HL-60 (cell line): ENCODE measurements at regions not wholly inside any gene's neighbourhood (a gene's known extent, or its start where the extent isn't known, plus 50 kb on each side); places are given as distances from the start of the nearest gene placed in this dataset.

Source experiments
- POLR2AphosphoS5 ChIP-seq: IDR thresholded peaks from 2 replicates; pipeline ENCODE4 v1.6.1; 2012; ENCODE audit warnings: low read depth
- SPI1 ChIP-seq: IDR thresholded peaks from 2 replicates; pipeline ENCODE4 v1.6.1; 2012; ENCODE audit warnings: low read depth, mild to moderate bottlenecking, borderline replicate concordance
- TF ChIP-seq, protein P1 (sequence below): IDR thresholded peaks from one replicate; pipeline ENCODE4 v1.5.1; 2011; ENCODE audit warnings: low read length, control low read depth, inconsistent platforms; ENCODE audit not compliant: insufficient read depth
- TF ChIP-seq, protein P2 (sequence below): IDR thresholded peaks from 2 replicates; pipeline ENCODE4 v1.6.1; 2012; ENCODE audit warnings: low read depth; ENCODE audit not compliant: insufficient replicate concordance

DNA sequence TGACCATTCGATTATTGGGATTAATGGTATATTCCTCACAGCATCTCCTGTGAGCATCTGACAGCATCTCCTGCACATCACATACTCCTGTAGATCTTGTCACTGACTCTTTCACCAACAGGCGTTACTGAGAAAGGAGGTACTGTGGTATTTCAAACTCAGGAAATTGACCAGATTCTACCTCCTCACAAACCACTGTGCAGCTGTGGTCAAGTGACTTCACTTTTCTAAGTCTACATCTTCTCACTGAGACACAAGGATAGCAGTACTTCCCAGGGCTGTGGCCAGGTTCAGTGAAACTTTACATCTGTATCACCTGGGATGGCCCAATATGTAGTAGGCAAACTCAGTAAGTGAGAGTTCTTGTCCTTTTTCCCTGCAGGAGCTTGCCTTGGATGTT lies 332.3 kb upstream of the ADAMTSL1 start:
- TF ChIP-seq, protein P1, sequence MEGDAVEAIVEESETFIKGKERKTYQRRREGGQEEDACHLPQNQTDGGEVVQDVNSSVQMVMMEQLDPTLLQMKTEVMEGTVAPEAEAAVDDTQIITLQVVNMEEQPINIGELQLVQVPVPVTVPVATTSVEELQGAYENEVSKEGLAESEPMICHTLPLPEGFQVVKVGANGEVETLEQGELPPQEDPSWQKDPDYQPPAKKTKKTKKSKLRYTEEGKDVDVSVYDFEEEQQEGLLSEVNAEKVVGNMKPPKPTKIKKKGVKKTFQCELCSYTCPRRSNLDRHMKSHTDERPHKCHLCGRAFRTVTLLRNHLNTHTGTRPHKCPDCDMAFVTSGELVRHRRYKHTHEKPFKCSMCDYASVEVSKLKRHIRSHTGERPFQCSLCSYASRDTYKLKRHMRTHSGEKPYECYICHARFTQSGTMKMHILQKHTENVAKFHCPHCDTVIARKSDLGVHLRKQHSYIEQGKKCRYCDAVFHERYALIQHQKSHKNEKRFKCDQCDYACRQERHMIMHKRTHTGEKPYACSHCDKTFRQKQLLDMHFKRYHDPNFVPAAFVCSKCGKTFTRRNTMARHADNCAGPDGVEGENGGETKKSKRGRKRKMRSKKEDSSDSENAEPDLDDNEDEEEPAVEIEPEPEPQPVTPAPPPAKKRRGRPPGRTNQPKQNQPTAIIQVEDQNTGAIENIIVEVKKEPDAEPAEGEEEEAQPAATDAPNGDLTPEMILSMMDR: no peak
- TF ChIP-seq, protein P2, sequence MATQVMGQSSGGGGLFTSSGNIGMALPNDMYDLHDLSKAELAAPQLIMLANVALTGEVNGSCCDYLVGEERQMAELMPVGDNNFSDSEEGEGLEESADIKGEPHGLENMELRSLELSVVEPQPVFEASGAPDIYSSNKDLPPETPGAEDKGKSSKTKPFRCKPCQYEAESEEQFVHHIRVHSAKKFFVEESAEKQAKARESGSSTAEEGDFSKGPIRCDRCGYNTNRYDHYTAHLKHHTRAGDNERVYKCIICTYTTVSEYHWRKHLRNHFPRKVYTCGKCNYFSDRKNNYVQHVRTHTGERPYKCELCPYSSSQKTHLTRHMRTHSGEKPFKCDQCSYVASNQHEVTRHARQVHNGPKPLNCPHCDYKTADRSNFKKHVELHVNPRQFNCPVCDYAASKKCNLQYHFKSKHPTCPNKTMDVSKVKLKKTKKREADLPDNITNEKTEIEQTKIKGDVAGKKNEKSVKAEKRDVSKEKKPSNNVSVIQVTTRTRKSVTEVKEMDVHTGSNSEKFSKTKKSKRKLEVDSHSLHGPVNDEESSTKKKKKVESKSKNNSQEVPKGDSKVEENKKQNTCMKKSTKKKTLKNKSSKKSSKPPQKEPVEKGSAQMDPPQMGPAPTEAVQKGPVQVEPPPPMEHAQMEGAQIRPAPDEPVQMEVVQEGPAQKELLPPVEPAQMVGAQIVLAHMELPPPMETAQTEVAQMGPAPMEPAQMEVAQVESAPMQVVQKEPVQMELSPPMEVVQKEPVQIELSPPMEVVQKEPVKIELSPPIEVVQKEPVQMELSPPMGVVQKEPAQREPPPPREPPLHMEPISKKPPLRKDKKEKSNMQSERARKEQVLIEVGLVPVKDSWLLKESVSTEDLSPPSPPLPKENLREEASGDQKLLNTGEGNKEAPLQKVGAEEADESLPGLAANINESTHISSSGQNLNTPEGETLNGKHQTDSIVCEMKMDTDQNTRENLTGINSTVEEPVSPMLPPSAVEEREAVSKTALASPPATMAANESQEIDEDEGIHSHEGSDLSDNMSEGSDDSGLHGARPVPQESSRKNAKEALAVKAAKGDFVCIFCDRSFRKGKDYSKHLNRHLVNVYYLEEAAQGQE: no peak
- no peak for TF ChIP-seq POLR2AphosphoS5
- no peak for TF ChIP-seq SPI1
